HG03439 (cell line): ENCODE measurements at regions not wholly inside any gene's neighbourhood (a gene's known extent, or its start where the extent isn't known, plus 50 kb on each side); places are given as distances from the start of the nearest gene placed in this dataset.
"Not testable (repeated sequence)": the region's sequence is repeated elsewhere in the genome, so short reads cannot be mapped to it uniquely, and the experiment has no call there.

Source experiments
- ATAC-seq: cut with Tn5 transposase; IDR thresholded peaks from one replicate; pipeline ENCODE4 v1.9.1; 2021; ENCODE audit warnings: mild to moderate bottlenecking, moderate library complexity; ENCODE audit not compliant: unreplicated experiment

- no peak for ATAC-seq
Measured at GRCh38 chr21:28391938-28392849, 600.5 kb downstream of the LTN1 start.

GRCh38 chr21:28387220-28387619 lies 605.5 kb downstream of the LTN1 start:
- no peak for ATAC-seq

GRCh38 chr21:28385845-28386244 lies 606.8 kb downstream of the LTN1 start:
- ATAC-seq = no peak

GRCh38 chr21:28381000-28381745 lies 611.5 kb downstream of the LTN1 start:
- ATAC-seq = not testable (repeated sequence)

GRCh38 chr21:28380241-28380640 lies 612.4 kb downstream of the LTN1 start:
- no peak for ATAC-seq

GRCh38 chr21:28378026-28378425 lies 614.7 kb downstream of the LTN1 start:
- no peak for ATAC-seq

- ATAC-seq = no peak
Measured at GRCh38 chr21:28375708-28376385, 616.8 kb downstream of the LTN1 start.

GRCh38 chr21:28374881-28375280 lies 617.8 kb downstream of the LTN1 start:
- no peak for ATAC-seq

- no peak for ATAC-seq
Measured at GRCh38 chr21:28371713-28372112, 621.0 kb downstream of the LTN1 start.

GRCh38 chr21:28359300-28359699 lies 633.4 kb downstream of the LTN1 start:
- no peak for ATAC-seq

- no peak for ATAC-seq
Measured at GRCh38 chr21:28358702-28359101, 634.0 kb downstream of the LTN1 start.

GRCh38 chr21:28358170-28358569 lies 634.5 kb downstream of the LTN1 start:
- no peak for ATAC-seq

- ATAC-seq = no peak
Measured at GRCh38 chr21:28357743-28358142, 634.9 kb downstream of the LTN1 start.

- ATAC-seq = no peak
Measured at GRCh38 chr21:28356422-28356821, 636.3 kb downstream of the LTN1 start.

GRCh38 chr21:28345934-28346333 lies 646.7 kb downstream of the LTN1 start:
- ATAC-seq = no peak

GRCh38 chr21:28344985-28345384 lies 647.7 kb downstream of the LTN1 start:
- ATAC-seq = no peak

- no peak for ATAC-seq
Measured at GRCh38 chr21:28342212-28342810, 650.4 kb downstream of the LTN1 start.

- no peak for ATAC-seq
Measured at GRCh38 chr21:28339403-28339802, 653.3 kb downstream of the LTN1 start.

- ATAC-seq = no peak
Measured at GRCh38 chr21:28338701-28339305, 653.9 kb downstream of the LTN1 start.

GRCh38 chr21:28337315-28337714 lies 655.4 kb downstream of the LTN1 start:
- ATAC-seq = no peak

- no peak for ATAC-seq
Measured at GRCh38 chr21:28336314-28336713, 656.4 kb downstream of the LTN1 start.
